ENCODE measurements at regions not wholly inside any gene's neighbourhood (a gene's known extent, or its start where the extent isn't known, plus 50 kb on each side); places are given as distances from the start of the nearest gene placed in this dataset.

GRCh38 chr2:13052547-13052946, 335.8 kb downstream of the TRIB2 start:
- TF ChIP-seq, protein P1, sequence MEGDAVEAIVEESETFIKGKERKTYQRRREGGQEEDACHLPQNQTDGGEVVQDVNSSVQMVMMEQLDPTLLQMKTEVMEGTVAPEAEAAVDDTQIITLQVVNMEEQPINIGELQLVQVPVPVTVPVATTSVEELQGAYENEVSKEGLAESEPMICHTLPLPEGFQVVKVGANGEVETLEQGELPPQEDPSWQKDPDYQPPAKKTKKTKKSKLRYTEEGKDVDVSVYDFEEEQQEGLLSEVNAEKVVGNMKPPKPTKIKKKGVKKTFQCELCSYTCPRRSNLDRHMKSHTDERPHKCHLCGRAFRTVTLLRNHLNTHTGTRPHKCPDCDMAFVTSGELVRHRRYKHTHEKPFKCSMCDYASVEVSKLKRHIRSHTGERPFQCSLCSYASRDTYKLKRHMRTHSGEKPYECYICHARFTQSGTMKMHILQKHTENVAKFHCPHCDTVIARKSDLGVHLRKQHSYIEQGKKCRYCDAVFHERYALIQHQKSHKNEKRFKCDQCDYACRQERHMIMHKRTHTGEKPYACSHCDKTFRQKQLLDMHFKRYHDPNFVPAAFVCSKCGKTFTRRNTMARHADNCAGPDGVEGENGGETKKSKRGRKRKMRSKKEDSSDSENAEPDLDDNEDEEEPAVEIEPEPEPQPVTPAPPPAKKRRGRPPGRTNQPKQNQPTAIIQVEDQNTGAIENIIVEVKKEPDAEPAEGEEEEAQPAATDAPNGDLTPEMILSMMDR (IDR thresholded peaks at IDR 0.05) = no peak
- TF ChIP-seq POLR2A (IDR thresholded peaks at IDR 0.05) (no peak), EP300 (IDR thresholded peaks at IDR 0.05) (no peak)

Measured in tibial nerve (tissue), 4 donors.